ENCODE measurements at regions not wholly inside any gene's neighbourhood (a gene's known extent, or its start where the extent isn't known, plus 50 kb on each side); places are given as distances from the start of the nearest gene placed in this dataset.

DNA sequence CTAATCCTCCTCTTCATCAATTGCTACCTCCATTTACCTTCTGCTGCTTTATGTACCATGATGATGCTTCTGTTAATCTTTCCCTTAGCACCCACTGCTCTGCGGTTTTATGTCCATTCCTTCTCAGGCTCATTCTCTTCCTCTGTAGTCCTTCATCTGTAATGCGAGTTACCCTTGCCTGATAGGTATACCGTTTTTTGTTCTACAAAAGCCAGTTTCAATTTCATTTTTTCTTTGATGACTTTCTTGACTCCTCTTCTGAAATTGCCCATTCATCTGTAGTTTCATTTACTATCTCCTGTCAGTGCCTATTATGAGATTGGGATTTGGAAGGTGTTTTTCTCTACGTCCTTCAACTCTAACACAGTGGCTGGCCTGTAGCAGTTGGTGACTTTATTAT, 445.9 kb upstream of the ZNF717 start:
- Mint-ChIP-seq H3K36me3 (ENCODE audit: low read depth) (no peaks in the 10 kb centered on the region), H3K27ac (no peak overlapping the region), H3K4me1 (no peaks in the 10 kb centered on the region), H3K4me3 (no peak overlapping the region), H3K9me3 (peaks cover 5% of the 10 kb centered on the region), H3K27me3 (no peaks in the 10 kb centered on the region)
- DNase-seq, result no peak
- intact Hi-C loops (cut with micrococcal nuclease), result no loop called here

DNA sequence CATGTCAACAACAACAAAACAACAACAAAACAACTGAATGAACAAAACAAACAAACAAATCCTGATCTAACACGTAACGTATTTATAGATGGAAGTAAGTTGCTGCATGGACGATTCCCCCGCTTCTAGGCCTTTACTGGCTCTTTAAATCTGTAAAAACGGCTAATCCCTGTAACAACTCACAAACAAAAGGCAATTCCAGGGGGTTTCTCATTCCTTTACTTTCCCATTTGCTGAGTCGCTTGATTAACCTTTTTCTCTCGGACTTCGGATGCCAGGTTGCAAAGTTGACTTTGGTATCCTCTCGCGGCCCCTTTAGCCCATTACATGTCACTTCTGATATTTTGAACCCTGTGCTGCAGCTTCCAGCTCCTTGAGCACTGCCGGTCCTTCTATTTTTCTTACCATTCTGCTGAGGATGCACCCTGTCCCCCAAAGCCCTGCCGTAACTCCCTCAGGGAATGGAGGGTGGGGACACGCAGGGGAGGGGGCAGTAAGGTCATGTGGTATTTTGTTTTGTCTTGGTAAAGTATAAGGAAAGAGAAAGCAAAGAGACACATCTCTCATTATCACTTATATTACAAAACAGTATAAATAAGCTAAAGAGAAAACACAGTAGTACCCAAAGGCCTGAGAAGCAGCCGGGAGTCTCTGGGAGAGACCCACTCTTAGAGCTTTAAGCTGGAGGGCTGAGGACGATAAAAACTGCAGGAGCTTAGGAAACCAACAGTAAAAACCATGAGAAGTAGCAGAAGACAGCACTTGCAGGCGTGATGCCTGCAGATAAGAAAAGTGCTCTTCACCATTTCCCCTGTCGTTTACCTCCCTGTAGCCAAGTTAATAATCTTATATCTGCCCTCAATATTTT, 457.8 kb upstream of the ZNF717 start:
- no peak overlapping the region for H3K4me3 Mint-ChIP-seq
- intact Hi-C loops (cut with micrococcal nuclease), result no loop called here
- no peaks in the 10 kb centered on the region for H3K36me3 Mint-ChIP-seq (ENCODE audit: low read depth)

DNA sequence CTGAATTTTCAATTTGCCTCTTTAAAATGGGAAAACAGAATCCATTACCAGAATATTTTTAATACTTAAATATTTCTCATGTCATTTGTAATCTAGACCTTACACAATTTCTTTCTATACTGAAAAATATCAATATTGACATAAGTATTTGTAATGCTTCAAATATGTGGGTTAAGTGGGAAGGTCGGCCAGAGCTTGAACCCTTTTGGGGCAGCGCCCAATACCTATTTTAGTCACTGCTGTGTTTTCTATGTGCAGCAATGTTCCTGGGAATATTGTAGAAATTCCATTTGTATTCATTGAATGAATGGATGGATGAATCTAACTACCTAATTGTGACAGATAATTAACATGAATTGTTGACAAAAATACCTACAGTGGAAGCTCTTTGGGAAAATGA, 459.7 kb upstream of the ZNF717 start:
- no peak for DNase-seq
- Mint-ChIP-seq H3K4me1 (no peaks in the 10 kb centered on the region), H3K27me3 (no peaks in the 10 kb centered on the region), H3K4me3 (no peak overlapping the region), H3K27ac (no peak overlapping the region), H3K36me3 (ENCODE audit: low read depth) (no peaks in the 10 kb centered on the region), H3K9me3 (no peaks in the 10 kb centered on the region)
- intact Hi-C loops (cut with micrococcal nuclease), result no loop called here

More for the DNA sequence above, 457.8 kb upstream of the ZNF717 start:
- Mint-ChIP-seq H3K27ac (no peak overlapping the region), H3K4me1 (no peaks in the 10 kb centered on the region), H3K27me3 (no peaks in the 10 kb centered on the region), H3K9me3 (peaks cover 4% of the 10 kb centered on the region)
- no peak for DNase-seq

DNA sequence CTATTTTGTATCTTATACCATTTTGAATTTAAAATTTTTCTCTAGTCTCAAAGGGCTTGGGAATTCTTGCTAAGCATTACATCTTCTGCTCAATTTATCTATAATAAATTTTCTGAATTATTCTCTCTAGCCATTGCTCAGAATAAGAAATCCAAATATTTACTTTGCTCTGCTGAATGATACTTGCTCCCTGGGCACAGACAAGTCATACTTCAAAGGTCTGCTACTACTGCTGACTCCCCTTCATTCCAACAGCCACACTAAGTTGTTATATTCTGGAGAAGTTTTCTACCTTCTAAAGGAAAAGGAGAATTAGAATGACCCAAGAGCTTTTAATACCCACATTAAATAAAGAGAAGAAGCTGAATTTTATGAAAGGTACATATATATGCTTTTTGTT, 460.3 kb upstream of the ZNF717 start:
- Mint-ChIP-seq H3K36me3 (ENCODE audit: low read depth) (no peaks in the 10 kb centered on the region), H3K27ac (no peak overlapping the region), H3K9me3 (no peaks in the 10 kb centered on the region), H3K4me1 (no peaks in the 10 kb centered on the region), H3K4me3 (no peak overlapping the region), H3K27me3 (no peaks in the 10 kb centered on the region)
- intact Hi-C loops (cut with micrococcal nuclease), result no loop called here
- DNase-seq, result no peak

DNA sequence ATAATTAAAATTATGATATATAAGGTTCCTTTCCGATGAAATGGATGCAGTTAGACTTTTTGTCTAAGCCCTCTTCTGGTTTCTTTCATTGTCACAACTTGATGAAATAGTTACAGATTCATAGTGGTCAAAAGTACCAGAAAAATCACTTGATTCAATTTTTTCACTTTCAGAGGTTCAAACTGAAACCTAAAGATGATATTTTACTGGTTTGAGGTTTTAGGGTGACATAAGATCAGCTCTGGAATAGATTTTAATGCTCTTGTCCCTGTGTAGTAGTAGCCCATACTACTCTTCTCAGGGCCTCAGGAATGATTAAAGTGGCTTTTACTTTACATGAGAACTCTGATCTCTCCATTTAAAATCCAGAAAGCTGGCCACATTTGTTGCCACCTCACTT, 479.1 kb upstream of the ZNF717 start:
- Mint-ChIP-seq H3K4me1 (no peaks in the 10 kb centered on the region), H3K4me3 (no peak overlapping the region), H3K27ac (no peak overlapping the region), H3K9me3 (no peaks in the 10 kb centered on the region), H3K27me3 (no peaks in the 10 kb centered on the region), H3K36me3 (ENCODE audit: low read depth) (no peaks in the 10 kb centered on the region)
- intact Hi-C loops (cut with micrococcal nuclease), result no loop called here
- no peak for DNase-seq

DNA sequence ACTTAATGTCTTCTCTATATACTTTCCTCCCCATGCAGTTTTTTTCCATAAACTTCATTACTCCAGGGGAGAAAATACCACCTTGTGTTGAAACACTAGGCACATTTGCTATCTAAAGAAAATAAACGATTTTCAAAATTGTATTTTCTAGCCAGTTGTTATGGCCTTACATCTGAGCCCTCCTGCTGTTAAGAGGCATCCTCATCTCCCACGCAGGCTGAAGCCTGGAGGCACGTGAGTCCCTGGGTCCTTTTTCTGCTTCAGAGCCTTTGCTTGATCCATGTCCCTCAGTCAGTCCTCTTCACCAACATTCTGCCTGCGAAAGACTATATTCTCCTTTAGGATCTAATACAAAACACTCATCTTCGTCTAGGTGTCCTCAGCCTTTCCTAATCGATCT, 479.6 kb upstream of the ZNF717 start:
- Mint-ChIP-seq H3K27me3 (no peaks in the 10 kb centered on the region), H3K36me3 (ENCODE audit: low read depth) (no peaks in the 10 kb centered on the region), H3K9me3 (no peaks in the 10 kb centered on the region), H3K4me1 (no peaks in the 10 kb centered on the region), H3K27ac (no peak overlapping the region), H3K4me3 (no peak overlapping the region)
- DNase-seq, result no peak
- intact Hi-C loops (cut with micrococcal nuclease), result no loop called here

DNA sequence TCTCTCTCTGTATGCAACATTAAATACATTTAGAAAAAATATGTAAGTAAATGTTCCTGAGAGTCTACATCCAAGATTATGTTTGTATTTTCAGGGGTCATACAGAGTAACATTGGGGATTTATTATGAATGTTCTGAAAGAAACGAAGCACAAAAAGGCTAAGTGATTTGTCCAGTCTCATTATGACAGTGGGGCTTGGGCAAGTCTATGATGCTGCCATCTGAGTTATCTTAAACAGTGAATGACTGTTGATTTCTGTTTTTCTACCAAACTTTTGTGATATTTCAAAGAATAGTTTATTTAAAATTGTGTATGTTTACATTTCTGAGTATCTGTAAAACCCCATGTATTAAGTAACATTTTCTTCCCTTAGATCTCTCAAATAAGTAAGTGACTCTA, 481.2 kb upstream of the ZNF717 start:
- intact Hi-C loops (cut with micrococcal nuclease), result no loop called here
- no peaks in the 10 kb centered on the region for H3K9me3 Mint-ChIP-seq
- DNase-seq, result no peak
- H3K27me3 Mint-ChIP-seq, result no peaks in the 10 kb centered on the region
- no peak overlapping the region for H3K27ac Mint-ChIP-seq
- no peaks in the 10 kb centered on the region for H3K36me3 Mint-ChIP-seq (ENCODE audit: low read depth)
- H3K4me3 Mint-ChIP-seq, result no peak overlapping the region
- no peaks in the 10 kb centered on the region for H3K4me1 Mint-ChIP-seq

DNA sequence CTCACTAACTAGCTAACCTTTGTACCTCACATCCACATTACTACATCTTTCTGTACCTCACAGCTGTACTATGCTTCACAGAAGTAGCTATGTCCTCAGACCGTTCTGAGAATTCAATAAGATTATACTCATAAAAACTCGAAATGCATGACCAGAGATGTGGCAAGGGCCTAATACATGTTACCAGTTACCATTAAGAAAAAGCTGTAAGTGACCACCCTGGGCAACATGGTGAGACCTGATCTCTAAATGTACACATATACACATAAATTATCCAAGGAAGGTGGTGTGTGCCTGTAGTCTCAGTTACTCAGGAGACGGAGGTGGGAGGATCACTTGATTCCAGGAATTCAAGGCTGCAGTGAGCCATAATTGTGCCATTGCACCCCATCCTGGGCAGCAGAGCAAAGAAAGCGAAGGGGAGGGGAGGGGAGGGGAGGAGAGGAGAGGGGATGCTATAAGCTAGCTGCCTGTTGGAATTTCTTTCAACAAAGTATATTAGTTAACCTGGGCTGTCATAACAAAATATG, 482.6 kb upstream of the ZNF717 start:
- Mint-ChIP-seq H3K4me1 (no peaks in the 10 kb centered on the region), H3K27me3 (no peaks in the 10 kb centered on the region), H3K9me3 (no peaks in the 10 kb centered on the region), H3K27ac (no peak overlapping the region), H3K36me3 (ENCODE audit: low read depth) (no peaks in the 10 kb centered on the region), H3K4me3 (no peak overlapping the region)
- intact Hi-C loops (cut with micrococcal nuclease), result no loop called here
- no peak for DNase-seq

DNA sequence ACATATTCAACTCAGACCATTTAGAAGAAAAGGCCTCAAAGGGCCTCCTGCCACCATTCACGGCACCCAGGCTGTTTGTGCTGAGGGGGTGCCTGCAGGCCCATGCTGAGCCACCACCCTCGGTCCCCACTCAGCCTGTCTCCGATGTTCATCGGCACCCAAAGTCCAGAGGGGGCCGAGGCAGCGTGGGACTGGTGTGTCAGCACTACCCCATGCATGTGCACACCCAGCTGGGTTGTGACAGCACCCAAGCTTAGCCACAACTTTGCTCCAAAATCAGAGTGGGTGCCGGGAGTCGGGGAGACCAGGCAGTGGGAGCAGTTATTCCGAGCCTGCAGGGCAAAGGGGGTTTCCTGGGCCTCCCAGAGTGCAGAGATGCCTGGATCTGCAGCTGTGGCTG, 508.5 kb upstream of the ZNF717 start:
- peaks cover 12% of the 10 kb centered on the region for H3K9me3 Mint-ChIP-seq
- H3K36me3 Mint-ChIP-seq (ENCODE audit: low read depth), result no peaks in the 10 kb centered on the region
- no peak overlapping the region for H3K4me3 Mint-ChIP-seq
- H3K4me1 Mint-ChIP-seq, result no peaks in the 10 kb centered on the region
- intact Hi-C loops (cut with micrococcal nuclease), result no loop called here
- no peak overlapping the region for H3K27ac Mint-ChIP-seq
- no peak for DNase-seq
- no peaks in the 10 kb centered on the region for H3K27me3 Mint-ChIP-seq

DNA sequence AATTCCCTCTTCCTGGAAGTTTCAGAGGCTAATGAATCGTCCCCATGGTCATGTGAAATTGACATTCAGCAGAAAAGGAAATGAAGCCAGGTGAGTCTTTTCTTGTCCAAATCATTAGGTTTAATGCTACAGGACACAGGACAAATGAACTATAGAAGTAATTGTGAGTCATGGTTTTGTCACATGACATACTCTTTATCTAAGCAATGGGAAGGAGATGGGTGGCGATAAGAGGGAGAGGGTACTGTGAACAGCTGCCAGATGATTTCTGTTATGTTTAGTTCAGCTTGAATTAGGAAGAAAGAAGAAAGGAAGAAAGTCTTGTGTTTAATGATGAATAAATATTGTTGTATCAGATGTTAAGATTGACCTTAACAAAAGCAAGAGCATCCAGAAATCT, 515.4 kb upstream of the ZNF717 start:
- Mint-ChIP-seq H3K36me3 (ENCODE audit: low read depth) (no peaks in the 10 kb centered on the region), H3K27me3 (no peaks in the 10 kb centered on the region), H3K4me1 (no peaks in the 10 kb centered on the region), H3K9me3 (peaks cover 8% of the 10 kb centered on the region), H3K27ac (no peak overlapping the region), H3K4me3 (no peak overlapping the region)
- DNase-seq, result no peak
- intact Hi-C loops (cut with micrococcal nuclease), result no loop called here

DNA sequence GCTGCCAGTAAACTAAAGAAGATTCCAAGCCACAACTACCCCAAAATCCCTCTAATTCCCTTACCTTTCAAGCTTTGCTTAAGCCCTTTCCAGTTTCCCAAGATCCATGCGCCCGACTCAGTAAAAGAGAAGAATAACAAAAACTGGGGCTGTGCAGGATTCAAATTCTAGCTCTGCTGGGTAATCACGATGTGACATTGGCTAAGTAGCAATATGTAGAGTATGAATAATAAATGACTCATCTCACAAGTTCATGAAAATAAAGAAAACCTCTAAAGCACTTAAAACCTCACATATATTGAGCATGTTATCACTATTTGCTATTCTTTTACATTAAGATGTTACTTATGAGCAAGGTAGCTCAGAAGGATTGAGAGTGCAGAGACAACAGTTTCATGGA, 522.2 kb upstream of the ZNF717 start:
- no peaks in the 10 kb centered on the region for H3K36me3 Mint-ChIP-seq (ENCODE audit: low read depth)
- intact Hi-C loops (cut with micrococcal nuclease), result no loop called here

DNA sequence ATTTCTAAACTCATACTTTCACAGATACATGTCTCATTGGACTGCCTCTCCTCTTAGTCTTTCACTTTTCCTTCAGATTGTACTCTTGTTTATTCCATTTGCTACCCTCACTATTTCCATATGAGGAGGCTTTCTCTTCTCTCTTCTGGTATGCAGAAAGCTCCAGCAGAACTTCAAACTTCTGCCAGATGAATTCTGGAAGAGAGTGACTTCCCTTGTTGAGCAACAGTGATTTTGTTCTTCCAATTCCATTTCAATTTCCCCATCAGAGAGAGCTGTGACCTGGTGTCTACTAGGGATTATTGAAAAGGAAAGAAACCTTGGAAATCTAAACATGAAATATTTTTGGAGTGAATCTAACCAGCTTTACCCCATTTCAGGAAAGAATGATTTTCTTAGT, 523.2 kb upstream of the ZNF717 start:
- Mint-ChIP-seq H3K27ac (no peak overlapping the region), H3K9me3 (peaks cover 12% of the 10 kb centered on the region), H3K4me3 (no peak overlapping the region), H3K27me3 (no peaks in the 10 kb centered on the region), H3K4me1 (no peaks in the 10 kb centered on the region), H3K36me3 (ENCODE audit: low read depth) (no peaks in the 10 kb centered on the region)
- DNase-seq, result no peak
- intact Hi-C loops (cut with micrococcal nuclease), result no loop called here

More for the DNA sequence above, 522.2 kb upstream of the ZNF717 start:
- no peaks in the 10 kb centered on the region for H3K27me3 Mint-ChIP-seq
- H3K4me3 Mint-ChIP-seq, result no peak overlapping the region
- DNase-seq, result no peak
- no peaks in the 10 kb centered on the region for H3K4me1 Mint-ChIP-seq
- H3K27ac Mint-ChIP-seq, result no peak overlapping the region
- H3K9me3 Mint-ChIP-seq, result peaks cover 12% of the 10 kb centered on the region

DNA sequence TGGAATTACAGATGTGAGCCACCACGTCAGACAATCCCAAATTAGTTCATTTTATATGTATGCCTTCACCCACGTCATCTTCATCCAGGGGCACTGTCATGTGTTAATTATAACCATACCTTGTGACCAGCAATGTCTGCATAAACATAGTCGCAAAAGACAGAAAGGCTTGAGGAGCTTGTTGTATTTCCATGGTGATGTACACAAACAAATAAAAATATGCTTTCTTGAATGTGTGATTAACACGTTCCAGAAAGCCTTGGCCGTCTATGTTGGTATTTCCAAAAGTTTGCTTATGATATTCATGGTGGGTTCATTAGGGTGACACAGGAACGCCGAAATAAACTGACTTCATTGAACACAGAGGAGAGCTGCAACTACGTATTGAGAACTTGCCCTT, 524.7 kb upstream of the ZNF717 start:
- peaks cover 12% of the 10 kb centered on the region for H3K9me3 Mint-ChIP-seq
- intact Hi-C loops (cut with micrococcal nuclease), result no loop called here
- H3K4me1 Mint-ChIP-seq, result no peaks in the 10 kb centered on the region
- H3K4me3 Mint-ChIP-seq, result no peak overlapping the region
- no peaks in the 10 kb centered on the region for H3K27me3 Mint-ChIP-seq
- no peak overlapping the region for H3K27ac Mint-ChIP-seq
- no peak for DNase-seq
- H3K36me3 Mint-ChIP-seq (ENCODE audit: low read depth), result no peaks in the 10 kb centered on the region

DNA sequence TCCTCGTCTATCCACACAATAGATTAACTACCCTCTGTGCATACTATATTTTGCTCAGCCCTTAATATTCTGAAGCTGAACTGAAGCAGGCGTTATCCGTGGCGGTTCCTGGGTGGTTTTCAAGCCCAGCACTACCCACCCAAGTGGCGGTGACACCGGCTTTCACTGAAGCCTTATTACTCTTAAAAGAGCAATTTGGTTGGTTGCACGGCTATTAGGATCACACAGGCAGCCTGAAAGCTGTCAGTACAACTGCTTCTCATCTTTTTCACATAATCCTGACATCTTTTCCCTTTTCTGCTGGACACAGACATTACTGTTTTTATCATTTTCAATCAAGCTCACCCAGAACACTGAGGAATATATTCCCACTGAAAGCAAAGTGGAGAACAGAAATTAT, 525.3 kb upstream of the ZNF717 start:
- no peaks in the 10 kb centered on the region for H3K4me1 Mint-ChIP-seq
- peaks cover 12% of the 10 kb centered on the region for H3K9me3 Mint-ChIP-seq
- no peak overlapping the region for H3K4me3 Mint-ChIP-seq
- intact Hi-C loops (cut with micrococcal nuclease), result no loop called here
- no peaks in the 10 kb centered on the region for H3K36me3 Mint-ChIP-seq (ENCODE audit: low read depth)
- H3K27me3 Mint-ChIP-seq, result no peaks in the 10 kb centered on the region
- H3K27ac Mint-ChIP-seq, result no peak overlapping the region
- no peak for DNase-seq

DNA sequence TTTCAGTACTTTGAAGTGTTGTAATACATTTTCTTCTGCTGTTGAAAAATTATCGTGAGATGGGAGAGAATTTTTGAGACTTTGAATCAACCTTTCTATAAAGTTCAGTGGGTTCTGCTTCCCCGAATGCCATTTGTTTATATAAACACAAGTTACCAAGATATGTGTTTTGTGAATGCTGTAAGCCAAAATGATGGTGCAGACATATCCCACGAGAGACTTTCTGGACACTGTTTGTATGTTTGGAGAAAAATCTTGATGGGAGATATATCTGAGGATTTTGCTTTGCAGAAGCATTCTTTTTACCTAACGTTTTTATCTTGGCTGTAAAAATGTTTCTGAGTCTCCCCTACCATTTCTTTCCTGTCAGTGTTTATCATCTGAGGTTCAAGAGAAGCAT, 526.6 kb upstream of the ZNF717 start:
- H3K4me1 Mint-ChIP-seq, result no peaks in the 10 kb centered on the region
- DNase-seq, result no peak
- no peaks in the 10 kb centered on the region for H3K36me3 Mint-ChIP-seq (ENCODE audit: low read depth)
- intact Hi-C loops (cut with micrococcal nuclease), result no loop called here
- H3K9me3 Mint-ChIP-seq, result peaks cover 9% of the 10 kb centered on the region
- H3K4me3 Mint-ChIP-seq, result no peak overlapping the region
- H3K27me3 Mint-ChIP-seq, result no peaks in the 10 kb centered on the region
- no peak overlapping the region for H3K27ac Mint-ChIP-seq
